HK-2 (cell line): ENCODE measurements at regions not wholly inside any gene's neighbourhood (a gene's known extent, or its start where the extent isn't known, plus 50 kb on each side); places are given as distances from the start of the nearest gene placed in this dataset.
"Not testable (repeated sequence)": the region's sequence is repeated elsewhere in the genome, so short reads cannot be mapped to it uniquely, and the experiment has no call there.

Source experiments
- DNase-seq: peaks from one replicate; pipeline ENCODE4 v3.0.0-alpha.2; 2018; ENCODE audit not compliant: unreplicated experiment

GRCh38 chr5:15103130-15103529, 231.6 kb upstream of the ANKH start:
- no peak for DNase-seq

- DNase-seq, result no peak
Measured at GRCh38 chr5:15097552-15097951, 226.0 kb upstream of the ANKH start.

- DNase-seq, result not testable (repeated sequence)
Measured at GRCh38 chr5:15096686-15097085, 225.1 kb upstream of the ANKH start.

GRCh38 chr5:15092801-15093200, 221.2 kb upstream of the ANKH start:
- DNase-seq, result no peak

GRCh38 chr5:15085671-15086070, 214.1 kb upstream of the ANKH start:
- no peak for DNase-seq

- DNase-seq, result no peak
Measured at GRCh38 chr5:15082096-15082495, 210.5 kb upstream of the ANKH start.

- no peak for DNase-seq
Measured at GRCh38 chr5:15080219-15080618, 208.6 kb upstream of the ANKH start.

- DNase-seq, result no peak
Measured at GRCh38 chr5:15079566-15079965, 208.0 kb upstream of the ANKH start.

- no peak for DNase-seq
Measured at GRCh38 chr5:15074651-15075050, 203.1 kb upstream of the ANKH start.

GRCh38 chr5:15073453-15073852, 201.9 kb upstream of the ANKH start:
- DNase-seq, result no peak

GRCh38 chr5:15070907-15071306, 199.3 kb upstream of the ANKH start:
- DNase-seq, result no peak

GRCh38 chr5:15069407-15069905, 197.9 kb upstream of the ANKH start:
- DNase-seq, result no peak

GRCh38 chr5:15065091-15065490, 193.5 kb upstream of the ANKH start:
- no peak for DNase-seq

- no peak for DNase-seq
Measured at GRCh38 chr5:15064396-15064795, 192.8 kb upstream of the ANKH start.

GRCh38 chr5:15056988-15057592, 185.5 kb upstream of the ANKH start:
- DNase-seq, result no peak

GRCh38 chr5:15044521-15044920, 172.9 kb upstream of the ANKH start:
- DNase-seq, result no peak

GRCh38 chr5:15037247-15037908, 165.8 kb upstream of the ANKH start:
- no peak for DNase-seq

GRCh38 chr5:15034379-15034778, 162.8 kb upstream of the ANKH start:
- DNase-seq, result no peak

GRCh38 chr5:15031180-15031579, 159.6 kb upstream of the ANKH start:
- no peak for DNase-seq

GRCh38 chr5:15027764-15028163, 156.2 kb upstream of the ANKH start:
- DNase-seq, result no peak

- no peak for DNase-seq
Measured at GRCh38 chr5:15026944-15027343, 155.4 kb upstream of the ANKH start.

- DNase-seq, result no peak
Measured at GRCh38 chr5:15026011-15026893, 154.7 kb upstream of the ANKH start.

- DNase-seq, result no peak
Measured at GRCh38 chr5:15023846-15024245, 152.3 kb upstream of the ANKH start.
